ENCODE measurements at regions not wholly inside any gene's neighbourhood (a gene's known extent, or its start where the extent isn't known, plus 50 kb on each side); places are given as distances from the start of the nearest gene placed in this dataset.

DNA sequence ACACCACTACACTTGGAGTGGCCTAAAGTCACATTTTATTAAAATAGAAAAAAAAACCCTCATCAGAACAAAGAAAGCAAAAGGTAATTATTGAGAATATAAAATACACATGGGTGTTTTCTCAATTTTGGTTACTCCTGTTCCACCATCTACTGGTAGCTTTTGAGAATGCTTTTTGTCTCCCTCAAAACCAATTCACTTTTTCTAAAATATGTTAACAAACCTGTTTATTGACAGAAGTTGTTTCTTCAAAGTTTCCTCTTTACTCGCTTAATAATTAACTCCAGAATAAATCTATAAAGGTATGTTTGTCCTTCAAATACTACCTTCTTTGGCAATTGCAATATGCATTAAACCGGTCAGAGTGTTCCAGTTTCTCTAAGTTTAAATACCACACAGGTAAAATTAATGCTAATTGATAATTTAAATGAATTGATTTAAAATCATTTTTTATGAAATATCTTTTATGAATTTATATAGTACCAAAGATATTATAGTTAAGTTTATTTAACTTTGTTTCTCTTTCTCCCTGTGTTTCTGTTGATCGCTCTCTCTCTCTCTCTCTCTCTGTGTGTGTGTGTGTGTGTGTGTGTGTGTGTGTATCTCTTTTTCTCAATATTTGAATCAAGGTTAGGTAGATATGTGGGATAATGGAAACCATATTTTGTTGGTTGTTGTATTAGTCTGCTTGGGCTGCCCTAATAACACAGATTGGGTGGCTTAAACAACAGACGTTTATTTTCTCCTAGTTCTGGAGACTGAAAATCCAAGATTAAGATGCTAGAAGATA, 487.4 kb downstream of the PRDM9 start:
- Histone ChIP-seq H3K9ac (ENCODE audit: insufficient read depth, low read depth, low read length) (no peak overlapping the region), H3K27me3 (ENCODE audit: control insufficient read depth in 1 of 2, insufficient read depth in 2 of 2, low read length in 2 of 2) (no peaks in the 10 kb centered on the region), H2AFZ (ENCODE audit: low read length) (no peak overlapping the region), H3K4me2 (ENCODE audit: low read depth, low read length) (no peak overlapping the region), H3K9me3 (ENCODE audit: low read length) (peaks cover 10% of the 10 kb centered on the region), H3K36me3 (replicated peaks in 1 of 2; ENCODE audit: control insufficient read depth in 1 of 2, insufficient read depth in 2 of 2, low read length in 2 of 2) (no peaks in the 10 kb centered on the region), H3K27ac (ENCODE audit: extremely low read length, insufficient read depth, low read length) (no peak overlapping the region), H3K4me1 (ENCODE audit: insufficient read depth, low read length) (no peaks in the 10 kb centered on the region), H3K4me3 (replicated peaks in 1 of 3; ENCODE audit: insufficient read depth in 1 of 3, low read depth in 2 of 3, low read length in 3 of 3) (no peak overlapping the region), H4K20me1 (ENCODE audit: insufficient read depth, low read length) (no peaks in the 10 kb centered on the region), H3K79me2 (ENCODE audit: insufficient read depth, low read length) (no peaks in the 10 kb centered on the region)
- intact Hi-C loops (cut with micrococcal nuclease; ENCODE audit: unreplicated experiment), result no loop called here
- TF ChIP-seq, protein P1, sequence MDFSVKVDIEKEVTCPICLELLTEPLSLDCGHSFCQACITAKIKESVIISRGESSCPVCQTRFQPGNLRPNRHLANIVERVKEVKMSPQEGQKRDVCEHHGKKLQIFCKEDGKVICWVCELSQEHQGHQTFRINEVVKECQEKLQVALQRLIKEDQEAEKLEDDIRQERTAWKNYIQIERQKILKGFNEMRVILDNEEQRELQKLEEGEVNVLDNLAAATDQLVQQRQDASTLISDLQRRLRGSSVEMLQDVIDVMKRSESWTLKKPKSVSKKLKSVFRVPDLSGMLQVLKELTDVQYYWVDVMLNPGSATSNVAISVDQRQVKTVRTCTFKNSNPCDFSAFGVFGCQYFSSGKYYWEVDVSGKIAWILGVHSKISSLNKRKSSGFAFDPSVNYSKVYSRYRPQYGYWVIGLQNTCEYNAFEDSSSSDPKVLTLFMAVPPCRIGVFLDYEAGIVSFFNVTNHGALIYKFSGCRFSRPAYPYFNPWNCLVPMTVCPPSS (IDR thresholded peaks at IDR 0.05), result no peak
- TF ChIP-seq ZNF788 (CRISPR knock-in tag; IDR thresholded peaks at IDR 0.05; ENCODE audit: borderline replicate concordance), result no peak
- TF ChIP-seq, protein P2, sequence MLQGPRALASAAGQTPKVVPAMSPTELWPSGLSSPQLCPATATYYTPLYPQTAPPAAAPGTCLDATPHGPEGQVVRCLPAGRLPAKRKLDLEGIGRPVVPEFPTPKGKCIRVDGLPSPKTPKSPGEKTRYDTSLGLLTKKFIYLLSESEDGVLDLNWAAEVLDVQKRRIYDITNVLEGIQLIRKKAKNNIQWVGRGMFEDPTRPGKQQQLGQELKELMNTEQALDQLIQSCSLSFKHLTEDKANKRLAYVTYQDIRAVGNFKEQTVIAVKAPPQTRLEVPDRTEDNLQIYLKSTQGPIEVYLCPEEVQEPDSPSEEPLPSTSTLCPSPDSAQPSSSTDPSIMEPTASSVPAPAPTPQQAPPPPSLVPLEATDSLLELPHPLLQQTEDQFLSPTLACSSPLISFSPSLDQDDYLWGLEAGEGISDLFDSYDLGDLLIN (CRISPR knock-in tag; IDR thresholded peaks at IDR 0.05; ENCODE audit: borderline replicate concordance), result no peak
- TF ChIP-seq, protein P3, sequence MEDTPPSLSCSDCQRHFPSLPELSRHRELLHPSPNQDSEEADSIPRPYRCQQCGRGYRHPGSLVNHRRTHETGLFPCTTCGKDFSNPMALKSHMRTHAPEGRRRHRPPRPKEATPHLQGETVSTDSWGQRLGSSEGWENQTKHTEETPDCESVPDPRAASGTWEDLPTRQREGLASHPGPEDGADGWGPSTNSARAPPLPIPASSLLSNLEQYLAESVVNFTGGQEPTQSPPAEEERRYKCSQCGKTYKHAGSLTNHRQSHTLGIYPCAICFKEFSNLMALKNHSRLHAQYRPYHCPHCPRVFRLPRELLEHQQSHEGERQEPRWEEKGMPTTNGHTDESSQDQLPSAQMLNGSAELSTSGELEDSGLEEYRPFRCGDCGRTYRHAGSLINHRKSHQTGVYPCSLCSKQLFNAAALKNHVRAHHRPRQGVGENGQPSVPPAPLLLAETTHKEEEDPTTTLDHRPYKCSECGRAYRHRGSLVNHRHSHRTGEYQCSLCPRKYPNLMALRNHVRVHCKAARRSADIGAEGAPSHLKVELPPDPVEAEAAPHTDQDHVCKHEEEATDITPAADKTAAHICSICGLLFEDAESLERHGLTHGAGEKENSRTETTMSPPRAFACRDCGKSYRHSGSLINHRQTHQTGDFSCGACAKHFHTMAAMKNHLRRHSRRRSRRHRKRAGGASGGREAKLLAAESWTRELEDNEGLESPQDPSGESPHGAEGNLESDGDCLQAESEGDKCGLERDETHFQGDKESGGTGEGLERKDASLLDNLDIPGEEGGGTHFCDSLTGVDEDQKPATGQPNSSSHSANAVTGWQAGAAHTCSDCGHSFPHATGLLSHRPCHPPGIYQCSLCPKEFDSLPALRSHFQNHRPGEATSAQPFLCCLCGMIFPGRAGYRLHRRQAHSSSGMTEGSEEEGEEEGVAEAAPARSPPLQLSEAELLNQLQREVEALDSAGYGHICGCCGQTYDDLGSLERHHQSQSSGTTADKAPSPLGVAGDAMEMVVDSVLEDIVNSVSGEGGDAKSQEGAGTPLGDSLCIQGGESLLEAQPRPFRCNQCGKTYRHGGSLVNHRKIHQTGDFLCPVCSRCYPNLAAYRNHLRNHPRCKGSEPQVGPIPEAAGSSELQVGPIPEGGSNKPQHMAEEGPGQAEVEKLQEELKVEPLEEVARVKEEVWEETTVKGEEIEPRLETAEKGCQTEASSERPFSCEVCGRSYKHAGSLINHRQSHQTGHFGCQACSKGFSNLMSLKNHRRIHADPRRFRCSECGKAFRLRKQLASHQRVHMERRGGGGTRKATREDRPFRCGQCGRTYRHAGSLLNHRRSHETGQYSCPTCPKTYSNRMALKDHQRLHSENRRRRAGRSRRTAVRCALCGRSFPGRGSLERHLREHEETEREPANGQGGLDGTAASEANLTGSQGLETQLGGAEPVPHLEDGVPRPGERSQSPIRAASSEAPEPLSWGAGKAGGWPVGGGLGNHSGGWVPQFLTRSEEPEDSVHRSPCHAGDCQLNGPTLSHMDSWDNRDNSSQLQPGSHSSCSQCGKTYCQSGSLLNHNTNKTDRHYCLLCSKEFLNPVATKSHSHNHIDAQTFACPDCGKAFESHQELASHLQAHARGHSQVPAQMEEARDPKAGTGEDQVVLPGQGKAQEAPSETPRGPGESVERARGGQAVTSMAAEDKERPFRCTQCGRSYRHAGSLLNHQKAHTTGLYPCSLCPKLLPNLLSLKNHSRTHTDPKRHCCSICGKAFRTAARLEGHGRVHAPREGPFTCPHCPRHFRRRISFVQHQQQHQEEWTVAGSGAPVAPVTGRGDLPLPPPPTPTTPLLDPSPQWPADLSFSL (CRISPR knock-in tag; IDR thresholded peaks at IDR 0.05), result no peak
- TF ChIP-seq, protein P4, sequence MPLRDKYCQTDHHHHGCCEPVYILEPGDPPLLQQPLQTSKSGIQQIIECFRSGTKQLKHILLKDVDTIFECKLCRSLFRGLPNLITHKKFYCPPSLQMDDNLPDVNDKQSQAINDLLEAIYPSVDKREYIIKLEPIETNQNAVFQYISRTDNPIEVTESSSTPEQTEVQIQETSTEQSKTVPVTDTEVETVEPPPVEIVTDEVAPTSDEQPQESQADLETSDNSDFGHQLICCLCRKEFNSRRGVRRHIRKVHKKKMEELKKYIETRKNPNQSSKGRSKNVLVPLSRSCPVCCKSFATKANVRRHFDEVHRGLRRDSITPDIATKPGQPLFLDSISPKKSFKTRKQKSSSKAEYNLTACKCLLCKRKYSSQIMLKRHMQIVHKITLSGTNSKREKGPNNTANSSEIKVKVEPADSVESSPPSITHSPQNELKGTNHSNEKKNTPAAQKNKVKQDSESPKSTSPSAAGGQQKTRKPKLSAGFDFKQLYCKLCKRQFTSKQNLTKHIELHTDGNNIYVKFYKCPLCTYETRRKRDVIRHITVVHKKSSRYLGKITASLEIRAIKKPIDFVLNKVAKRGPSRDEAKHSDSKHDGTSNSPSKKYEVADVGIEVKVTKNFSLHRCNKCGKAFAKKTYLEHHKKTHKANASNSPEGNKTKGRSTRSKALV (CRISPR knock-in tag; IDR thresholded peaks at IDR 0.05), result no peak
- DNase-seq (ENCODE audit: low spot score) (peak; percentile 2), FAIRE-seq (no peak), ATAC-seq (no peak)
- no TSS peak for BruUV-seq (replicated peaks)
- WGBS (ENCODE audit: low lambda C conversion rate), result 22% methylated on average over 4 of the region's 4 CpGs
- ChIA-PET POLR2A (no interaction called here), CTCF (ENCODE audit: low intra/inter-chr PET ratio, low total read pairs) (no interaction called here)
- in situ Hi-C loops (cut with HindIII; ENCODE audit: extremely low pct_ligation_motif_present, low pct_unique_long_range_greater_than_20kb), result no loop called here

Data from HepG2 (cell line).